ENCODE measurements at regions not wholly inside any gene's neighbourhood (a gene's known extent, or its start where the extent isn't known, plus 50 kb on each side); places are given as distances from the start of the nearest gene placed in this dataset.

GRCh38 chr5:162573758-162574157 is 506.2 kb downstream of the GABRG2 start:
- H3K9ac ChIP-seq (replicated peaks; ENCODE audit: extremely low read depth, insufficient read depth, low read length): no peak overlapping the region
- H2AFZ ChIP-seq (ENCODE audit: low read depth, low read length): no peak overlapping the region
- no peaks in the 10 kb centered on the region for H3K36me3 ChIP-seq (ENCODE audit: control insufficient read depth in 2 of 2, extremely low read depth in 1 of 2, insufficient read depth in 2 of 2, low read length in 2 of 2)
- no peaks in the 10 kb centered on the region for H3K9me1 ChIP-seq (replicated peaks; ENCODE audit: control insufficient read depth, extremely low read depth, insufficient read depth, low read length)
- peaks cover 2% of the 10 kb centered on the region for H3K9me3 ChIP-seq (replicated peaks; ENCODE audit: control insufficient read depth, insufficient read depth, low read length)
- H3K4me2 ChIP-seq (ENCODE audit: insufficient read depth, low read length): no peak overlapping the region
- H3K4me3 ChIP-seq (replicated peaks in 1 of 3; ENCODE audit: insufficient read depth in 1 of 3, low read depth in 1 of 3, low read length in 3 of 3): no peak overlapping the region
- TF ChIP-seq, protein P1, sequence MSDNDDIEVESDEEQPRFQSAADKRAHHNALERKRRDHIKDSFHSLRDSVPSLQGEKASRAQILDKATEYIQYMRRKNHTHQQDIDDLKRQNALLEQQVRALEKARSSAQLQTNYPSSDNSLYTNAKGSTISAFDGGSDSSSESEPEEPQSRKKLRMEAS (IDR thresholded peaks at IDR 0.05; ENCODE audit: insufficient read depth, insufficient read length): no peak
- TF ChIP-seq, protein P2, sequence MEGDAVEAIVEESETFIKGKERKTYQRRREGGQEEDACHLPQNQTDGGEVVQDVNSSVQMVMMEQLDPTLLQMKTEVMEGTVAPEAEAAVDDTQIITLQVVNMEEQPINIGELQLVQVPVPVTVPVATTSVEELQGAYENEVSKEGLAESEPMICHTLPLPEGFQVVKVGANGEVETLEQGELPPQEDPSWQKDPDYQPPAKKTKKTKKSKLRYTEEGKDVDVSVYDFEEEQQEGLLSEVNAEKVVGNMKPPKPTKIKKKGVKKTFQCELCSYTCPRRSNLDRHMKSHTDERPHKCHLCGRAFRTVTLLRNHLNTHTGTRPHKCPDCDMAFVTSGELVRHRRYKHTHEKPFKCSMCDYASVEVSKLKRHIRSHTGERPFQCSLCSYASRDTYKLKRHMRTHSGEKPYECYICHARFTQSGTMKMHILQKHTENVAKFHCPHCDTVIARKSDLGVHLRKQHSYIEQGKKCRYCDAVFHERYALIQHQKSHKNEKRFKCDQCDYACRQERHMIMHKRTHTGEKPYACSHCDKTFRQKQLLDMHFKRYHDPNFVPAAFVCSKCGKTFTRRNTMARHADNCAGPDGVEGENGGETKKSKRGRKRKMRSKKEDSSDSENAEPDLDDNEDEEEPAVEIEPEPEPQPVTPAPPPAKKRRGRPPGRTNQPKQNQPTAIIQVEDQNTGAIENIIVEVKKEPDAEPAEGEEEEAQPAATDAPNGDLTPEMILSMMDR (IDR thresholded peaks at IDR 0.05; ENCODE audit: extremely low read depth in 1 of 2, insufficient read depth in 1 of 2, low read depth in 1 of 2, low read length in 2 of 2): no peak
- TF ChIP-seq MYC (IDR thresholded peaks at IDR 0.05; ENCODE audit: low read depth, low read length) (no peak), FOS (IDR thresholded peaks at IDR 0.05; ENCODE audit: borderline replicate concordance, insufficient read depth, low read length) (no peak), POLR2A (IDR thresholded peaks at IDR 0.05; ENCODE audit: low read depth, low read length) (no peak), JUN (IDR thresholded peaks at IDR 0.05; ENCODE audit: borderline replicate concordance, insufficient read depth, insufficient read length, low read depth) (no peak), POLR2AphosphoS5 (IDR thresholded peaks at IDR 0.05; ENCODE audit: insufficient read depth, low read depth, low read length) (no peak), EZH2 (IDR thresholded peaks at IDR 0.05; ENCODE audit: borderline replicate concordance, low read depth, low read length, severe bottlenecking) (no peak), GATA2 (IDR thresholded peaks at IDR 0.05; ENCODE audit: insufficient read depth, insufficient read length, low read depth, low read length) (no peak)
- CTCF ChIA-PET: no interaction called here
- POLR2A ChIA-PET: no interaction called here
- intact Hi-C loops (cut with micrococcal nuclease): no loop called here
- no peak overlapping the region for H3K27ac ChIP-seq (ENCODE audit: insufficient read depth, low read depth, low read length)
- DNase-seq (ENCODE audit: low read depth, low spot score) (no peak), FAIRE-seq (no peak)
- no peaks in the 10 kb centered on the region for H3K27me3 ChIP-seq (ENCODE audit: control insufficient read depth in 2 of 2, insufficient read depth in 2 of 2, low read length in 2 of 2)
- no peaks in the 10 kb centered on the region for H3K4me1 ChIP-seq (ENCODE audit: control insufficient read depth, extremely low read depth, insufficient read depth, low read length)
- no peaks in the 10 kb centered on the region for H3K79me2 ChIP-seq (ENCODE audit: control insufficient read depth, insufficient read depth, low read length)
- BruUV-seq (replicated peaks): no TSS peak
- dilution Hi-C loops (cut with MboI; ENCODE audit: extremely low pct_ligation_motif_present, low sequenced_read_pairs): no loop called here
- no peaks in the 10 kb centered on the region for H4K20me1 ChIP-seq (replicated peaks; ENCODE audit: control insufficient read depth, extremely low read depth, insufficient read depth, low read length)

All from endothelial cell of umbilical vein (primary cell).